ENCODE measurements at regions not wholly inside any gene's neighbourhood (a gene's known extent, or its start where the extent isn't known, plus 50 kb on each side); places are given as distances from the start of the nearest gene placed in this dataset.

GRCh38 chr5:109529987-109530386 lies 120.2 kb upstream of the PJA2 start:
- no peaks in the 10 kb centered on the region for H3K9me3 ChIP-seq (ENCODE audit: insufficient read depth, low read length)
- no peaks in the 10 kb centered on the region for H3K27me3 ChIP-seq (ENCODE audit: low read depth, low read length)
- H3K4me2 ChIP-seq (ENCODE audit: low read length) = no peak overlapping the region
- no peak overlapping the region for H3K9ac ChIP-seq (ENCODE audit: low read length)
- H4K20me1 ChIP-seq (ENCODE audit: insufficient read depth, low read length) = no peaks in the 10 kb centered on the region
- H3K4me1 ChIP-seq (ENCODE audit: low read length) = peaks cover 6% of the 10 kb centered on the region; the same call in 1 of the 2 replicates
- H3K79me2 ChIP-seq (ENCODE audit: low read length) = no peaks in the 10 kb centered on the region
- no peak overlapping the region for H3K4me3 ChIP-seq (ENCODE audit: low read length)
- H3K36me3 ChIP-seq (replicated peaks; ENCODE audit: low read depth, low read length) = no peaks in the 10 kb centered on the region
- no peak overlapping the region for H3K27ac ChIP-seq (ENCODE audit: low read length)
- H2AFZ ChIP-seq (ENCODE audit: low read depth, low read length) = no peak overlapping the region
- TF ChIP-seq EZH2phosphoT487 (IDR thresholded peaks at IDR 0.05; ENCODE audit: low read depth) (no peak), CTCF (IDR thresholded peaks at IDR 0.05; ENCODE audit: low read depth, low read length) (no peak)

GRCh38 chr5:109529520-109529919 lies 119.7 kb upstream of the PJA2 start:
- Histone ChIP-seq H3K9ac (ENCODE audit: low read length) (no peak overlapping the region), H3K9me3 (ENCODE audit: insufficient read depth, low read length) (no peaks in the 10 kb centered on the region), H3K27ac (ENCODE audit: low read length) (no peak overlapping the region), H3K4me2 (ENCODE audit: low read length) (no peak overlapping the region), H3K4me3 (ENCODE audit: low read length) (no peak overlapping the region), H3K27me3 (ENCODE audit: low read depth, low read length) (no peaks in the 10 kb centered on the region), H4K20me1 (ENCODE audit: insufficient read depth, low read length) (no peaks in the 10 kb centered on the region), H2AFZ (ENCODE audit: low read depth, low read length) (no peak overlapping the region), H3K4me1 (ENCODE audit: low read length) (peaks cover 6% of the 10 kb centered on the region; the same call in 1 of the 2 replicates), H3K36me3 (replicated peaks; ENCODE audit: low read depth, low read length) (no peaks in the 10 kb centered on the region), H3K79me2 (ENCODE audit: low read length) (no peaks in the 10 kb centered on the region)
- TF ChIP-seq CTCF (IDR thresholded peaks at IDR 0.05; ENCODE audit: low read depth, low read length) (no peak), EZH2phosphoT487 (IDR thresholded peaks at IDR 0.05; ENCODE audit: low read depth) (no peak)

GRCh38 chr5:109524555-109524954 lies 114.8 kb upstream of the PJA2 start:
- no peak for TF ChIP-seq CTCF (IDR thresholded peaks at IDR 0.05; ENCODE audit: low read depth, low read length)
- no peak for TF ChIP-seq EZH2phosphoT487 (IDR thresholded peaks at IDR 0.05; ENCODE audit: low read depth)
- Histone ChIP-seq H4K20me1 (ENCODE audit: insufficient read depth, low read length) (no peaks in the 10 kb centered on the region), H3K4me3 (ENCODE audit: low read length) (no peak overlapping the region), H2AFZ (ENCODE audit: low read depth, low read length) (no peak overlapping the region), H3K9ac (ENCODE audit: low read length) (no peak overlapping the region), H3K27me3 (ENCODE audit: low read depth, low read length) (no peaks in the 10 kb centered on the region), H3K36me3 (replicated peaks; ENCODE audit: low read depth, low read length) (no peaks in the 10 kb centered on the region), H3K9me3 (ENCODE audit: insufficient read depth, low read length) (no peaks in the 10 kb centered on the region), H3K4me1 (ENCODE audit: low read length) (peaks cover 10% of the 10 kb centered on the region; the same call in 1 of the 2 replicates), H3K27ac (ENCODE audit: low read length) (no peak overlapping the region), H3K79me2 (ENCODE audit: low read length) (no peaks in the 10 kb centered on the region), H3K4me2 (ENCODE audit: low read length) (no peak overlapping the region)

- no peak for TF ChIP-seq CTCF (IDR thresholded peaks at IDR 0.05; ENCODE audit: low read depth, low read length)
- TF ChIP-seq EZH2phosphoT487 (IDR thresholded peaks at IDR 0.05; ENCODE audit: low read depth) = no peak
- Histone ChIP-seq H3K4me3 (ENCODE audit: low read length) (no peak overlapping the region), H3K27me3 (ENCODE audit: low read depth, low read length) (no peaks in the 10 kb centered on the region), H2AFZ (ENCODE audit: low read depth, low read length) (no peak overlapping the region), H3K9ac (ENCODE audit: low read length) (no peak overlapping the region), H3K4me1 (ENCODE audit: low read length) (peaks cover 10% of the 10 kb centered on the region; the same call in 1 of the 2 replicates), H3K4me2 (ENCODE audit: low read length) (no peak overlapping the region), H4K20me1 (ENCODE audit: insufficient read depth, low read length) (no peaks in the 10 kb centered on the region), H3K36me3 (replicated peaks; ENCODE audit: low read depth, low read length) (no peaks in the 10 kb centered on the region), H3K79me2 (ENCODE audit: low read length) (no peaks in the 10 kb centered on the region), H3K9me3 (ENCODE audit: insufficient read depth, low read length) (no peaks in the 10 kb centered on the region), H3K27ac (ENCODE audit: low read length) (no peak overlapping the region)
Observed at GRCh38 chr5:109524026-109524425, 114.3 kb upstream of the PJA2 start.
